ENCODE measurements at regions not wholly inside any gene's neighbourhood (a gene's known extent, or its start where the extent isn't known, plus 50 kb on each side); places are given as distances from the start of the nearest gene placed in this dataset.

- Histone ChIP-seq H3K4me3 (ENCODE audit: insufficient read depth, low read length) (no peak overlapping the region), H3K27ac (ENCODE audit: low read depth, low read length) (no peak overlapping the region), H3K27me3 (ENCODE audit: insufficient read depth, low read length) (no peaks in the 10 kb centered on the region), H4K20me1 (ENCODE audit: insufficient read depth, low read length) (no peaks in the 10 kb centered on the region), H3K4me1 (ENCODE audit: insufficient read depth, low read length) (no peaks in the 10 kb centered on the region), H3K36me3 (ENCODE audit: insufficient read depth, low read length) (no peaks in the 10 kb centered on the region), H2AFZ (ENCODE audit: low read length) (no peak overlapping the region), H3K4me2 (ENCODE audit: insufficient read depth, low read length) (no peak overlapping the region), H3K9me3 (ENCODE audit: low read depth, low read length) (no peaks in the 10 kb centered on the region), H3K79me2 (ENCODE audit: insufficient read depth, low read length) (no peaks in the 10 kb centered on the region)
- DNase-seq (ENCODE audit: insufficient read length, low spot score, missing footprints): no peak
- TF ChIP-seq CTCF (IDR thresholded peaks at IDR 0.05; ENCODE audit: extremely low read depth, low read depth, low read length): no peak
Measured at GRCh38 chr7:17586711-17587110, 288.3 kb downstream of the AHR start.

- DNase-seq (ENCODE audit: insufficient read length, low spot score, missing footprints): no peak
- Histone ChIP-seq H3K36me3 (ENCODE audit: insufficient read depth, low read length) (no peaks in the 10 kb centered on the region), H3K27me3 (ENCODE audit: insufficient read depth, low read length) (no peaks in the 10 kb centered on the region), H3K4me3 (ENCODE audit: insufficient read depth, low read length) (no peak overlapping the region), H2AFZ (ENCODE audit: low read length) (no peak overlapping the region), H3K27ac (ENCODE audit: low read depth, low read length) (no peak overlapping the region), H4K20me1 (ENCODE audit: insufficient read depth, low read length) (no peaks in the 10 kb centered on the region), H3K79me2 (ENCODE audit: insufficient read depth, low read length) (no peaks in the 10 kb centered on the region), H3K4me2 (ENCODE audit: insufficient read depth, low read length) (no peak overlapping the region), H3K9me3 (ENCODE audit: low read depth, low read length) (no peaks in the 10 kb centered on the region), H3K4me1 (ENCODE audit: insufficient read depth, low read length) (no peaks in the 10 kb centered on the region)
- no peak for TF ChIP-seq CTCF (IDR thresholded peaks at IDR 0.05; ENCODE audit: extremely low read depth, low read depth, low read length)
Measured at GRCh38 chr7:17588730-17589129, 290.3 kb downstream of the AHR start.

GRCh38 chr7:17589671-17590070 lies 291.2 kb downstream of the AHR start:
- Histone ChIP-seq H3K4me2 (ENCODE audit: insufficient read depth, low read length) (no peak overlapping the region), H3K27ac (ENCODE audit: low read depth, low read length) (no peak overlapping the region), H3K4me3 (ENCODE audit: insufficient read depth, low read length) (no peak overlapping the region), H3K27me3 (ENCODE audit: insufficient read depth, low read length) (no peaks in the 10 kb centered on the region), H2AFZ (ENCODE audit: low read length) (no peak overlapping the region), H3K79me2 (ENCODE audit: insufficient read depth, low read length) (no peaks in the 10 kb centered on the region), H4K20me1 (ENCODE audit: insufficient read depth, low read length) (no peaks in the 10 kb centered on the region), H3K9me3 (ENCODE audit: low read depth, low read length) (no peaks in the 10 kb centered on the region), H3K4me1 (ENCODE audit: insufficient read depth, low read length) (no peaks in the 10 kb centered on the region), H3K36me3 (ENCODE audit: insufficient read depth, low read length) (no peaks in the 10 kb centered on the region)
- TF ChIP-seq CTCF (IDR thresholded peaks at IDR 0.05; ENCODE audit: extremely low read depth, low read depth, low read length): no peak
- no peak for DNase-seq (ENCODE audit: insufficient read length, low spot score, missing footprints)

- Histone ChIP-seq H3K27ac (ENCODE audit: low read depth, low read length) (no peak overlapping the region), H4K20me1 (ENCODE audit: insufficient read depth, low read length) (no peaks in the 10 kb centered on the region), H3K9me3 (ENCODE audit: low read depth, low read length) (no peaks in the 10 kb centered on the region), H3K27me3 (ENCODE audit: insufficient read depth, low read length) (no peaks in the 10 kb centered on the region), H2AFZ (ENCODE audit: low read length) (no peak overlapping the region), H3K36me3 (ENCODE audit: insufficient read depth, low read length) (no peaks in the 10 kb centered on the region), H3K4me2 (ENCODE audit: insufficient read depth, low read length) (no peak overlapping the region), H3K4me1 (ENCODE audit: insufficient read depth, low read length) (no peaks in the 10 kb centered on the region), H3K79me2 (ENCODE audit: insufficient read depth, low read length) (no peaks in the 10 kb centered on the region), H3K4me3 (ENCODE audit: insufficient read depth, low read length) (no peak overlapping the region)
- peak; percentile 49 for DNase-seq (ENCODE audit: insufficient read length, low spot score, missing footprints)
- TF ChIP-seq CTCF (IDR thresholded peaks at IDR 0.05; ENCODE audit: extremely low read depth, low read depth, low read length): no peak
Measured at GRCh38 chr7:17590221-17590620, 291.8 kb downstream of the AHR start.
